ENCODE measurements at regions not wholly inside any gene's neighbourhood (a gene's known extent, or its start where the extent isn't known, plus 50 kb on each side); places are given as distances from the start of the nearest gene placed in this dataset.

DNA sequence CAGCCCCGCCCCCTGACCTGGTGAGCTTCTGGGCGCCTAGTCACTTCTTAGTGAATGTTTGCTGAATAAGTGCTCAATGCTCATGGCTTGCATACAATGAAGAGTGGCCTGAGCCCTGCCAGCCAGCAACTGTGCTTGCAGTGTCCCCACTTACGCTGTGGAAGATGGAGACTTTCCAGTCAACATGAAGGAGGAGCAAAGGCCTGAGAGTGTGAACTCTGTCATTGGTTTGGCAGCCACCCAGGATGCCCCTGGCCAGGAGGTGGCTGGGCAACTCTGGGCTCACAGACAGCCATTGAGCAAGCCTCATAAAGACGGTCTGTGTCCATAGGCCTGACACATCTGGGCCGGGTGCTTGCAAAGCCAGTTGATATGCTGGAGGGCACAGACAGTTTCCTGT is 72.1 kb upstream of the MAMLD1 start:
- Histone ChIP-seq H3K9me3 (no peaks in the 10 kb centered on the region), H3K36me3 (ENCODE audit: insufficient read depth in 1 of 2, low read depth in 1 of 2) (no peaks in the 10 kb centered on the region), H3K27me3 (ENCODE audit: insufficient read depth in 3 of 3, low read length in 2 of 3) (no peaks in the 10 kb centered on the region), H3K4me1 (no peaks in the 10 kb centered on the region), H3K27ac (no peak overlapping the region), H3K4me3 (no peak overlapping the region)
- TF ChIP-seq, protein P1, sequence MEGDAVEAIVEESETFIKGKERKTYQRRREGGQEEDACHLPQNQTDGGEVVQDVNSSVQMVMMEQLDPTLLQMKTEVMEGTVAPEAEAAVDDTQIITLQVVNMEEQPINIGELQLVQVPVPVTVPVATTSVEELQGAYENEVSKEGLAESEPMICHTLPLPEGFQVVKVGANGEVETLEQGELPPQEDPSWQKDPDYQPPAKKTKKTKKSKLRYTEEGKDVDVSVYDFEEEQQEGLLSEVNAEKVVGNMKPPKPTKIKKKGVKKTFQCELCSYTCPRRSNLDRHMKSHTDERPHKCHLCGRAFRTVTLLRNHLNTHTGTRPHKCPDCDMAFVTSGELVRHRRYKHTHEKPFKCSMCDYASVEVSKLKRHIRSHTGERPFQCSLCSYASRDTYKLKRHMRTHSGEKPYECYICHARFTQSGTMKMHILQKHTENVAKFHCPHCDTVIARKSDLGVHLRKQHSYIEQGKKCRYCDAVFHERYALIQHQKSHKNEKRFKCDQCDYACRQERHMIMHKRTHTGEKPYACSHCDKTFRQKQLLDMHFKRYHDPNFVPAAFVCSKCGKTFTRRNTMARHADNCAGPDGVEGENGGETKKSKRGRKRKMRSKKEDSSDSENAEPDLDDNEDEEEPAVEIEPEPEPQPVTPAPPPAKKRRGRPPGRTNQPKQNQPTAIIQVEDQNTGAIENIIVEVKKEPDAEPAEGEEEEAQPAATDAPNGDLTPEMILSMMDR (IDR thresholded peaks at IDR 0.05) = no peak
- ATAC-seq = no peak
- intact Hi-C loops (cut with DNase I) = no loop called here
- 60 to 68% (median 65%) methylated on average over 4 to 5 of the region's 5 CpGs for WGBS, 3 donors
- DNase-seq = no peak

DNA sequence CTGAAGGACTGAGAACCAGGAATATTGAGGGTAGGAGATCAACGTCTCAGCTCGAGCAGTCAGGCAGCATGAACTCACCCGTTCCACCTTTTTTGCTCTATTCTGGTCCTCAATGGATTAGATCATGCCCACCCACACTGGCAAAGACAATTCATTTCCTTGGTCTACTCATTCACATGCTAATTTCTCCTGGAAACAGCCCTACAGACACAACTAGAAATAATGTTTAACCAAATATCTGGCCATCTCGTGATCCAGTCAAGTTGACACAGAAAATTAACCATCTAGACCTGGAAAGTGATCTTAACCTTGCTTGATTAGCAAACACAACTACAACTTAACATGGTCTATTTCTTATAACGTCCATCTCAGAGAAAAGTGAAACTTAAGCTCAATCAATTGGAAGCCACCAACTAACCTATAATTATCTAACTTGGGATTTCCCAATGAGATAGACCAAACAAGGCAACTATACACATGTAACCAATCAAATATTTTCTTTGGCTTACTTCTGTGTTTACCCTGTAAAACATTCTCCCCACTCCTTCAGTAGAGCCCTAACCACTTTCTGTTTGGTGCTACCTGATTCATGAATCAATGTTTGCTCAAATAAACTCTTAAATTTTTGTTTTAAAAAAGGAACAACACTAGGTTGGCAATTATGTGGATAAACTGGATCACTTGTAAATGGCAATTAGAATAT is 69.7 kb upstream of the MAMLD1 start:
- ATAC-seq = no peak
- WGBS, 3 donors = 56 to 84% (median 80%) methylated on average over 5 of the region's 5 CpGs
- H3K36me3 ChIP-seq (ENCODE audit: insufficient read depth in 1 of 2, low read depth in 1 of 2) = no peaks in the 10 kb centered on the region
- DNase-seq = no peak
- H3K4me3 ChIP-seq = no peak overlapping the region
- no peaks in the 10 kb centered on the region for H3K4me1 ChIP-seq
- H3K9me3 ChIP-seq = no peaks in the 10 kb centered on the region
- H3K27me3 ChIP-seq (ENCODE audit: insufficient read depth in 3 of 3, low read length in 2 of 3) = no peaks in the 10 kb centered on the region
- H3K27ac ChIP-seq = no peak overlapping the region
- TF ChIP-seq, protein P1 (IDR thresholded peaks at IDR 0.05) = no peak
- intact Hi-C loops (cut with DNase I) = no loop called here

DNA sequence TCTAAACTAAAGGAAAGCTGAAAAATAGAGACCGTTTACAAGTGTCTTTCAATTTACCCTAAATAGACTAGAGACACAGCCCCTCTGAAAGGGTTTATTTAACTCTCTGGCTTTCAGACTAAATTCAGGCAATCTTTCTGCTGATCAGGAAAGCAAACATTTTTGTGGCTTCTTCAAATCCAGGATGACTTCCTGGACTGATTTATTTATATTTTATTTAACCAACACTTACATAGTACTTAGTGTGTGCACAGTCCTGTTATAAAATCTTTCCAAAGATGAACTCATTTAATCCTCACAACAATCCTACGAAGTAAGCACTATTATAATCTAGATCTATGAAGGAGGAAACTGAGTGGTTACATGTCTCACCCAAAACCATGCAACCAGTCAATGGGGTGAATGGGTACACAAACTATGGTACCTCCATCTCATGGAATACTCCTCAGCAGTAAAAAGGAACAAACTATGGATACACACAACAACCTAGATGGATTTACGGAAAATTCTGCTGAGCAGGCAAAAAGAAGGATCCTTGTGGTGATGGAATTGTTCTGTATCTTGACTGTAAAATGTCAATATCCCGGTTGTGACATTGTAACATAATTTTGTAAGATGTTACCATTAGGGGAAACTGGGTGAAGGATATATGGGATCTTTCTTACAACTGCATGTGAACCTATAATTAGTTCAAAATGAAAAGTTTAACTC is 64.1 kb upstream of the MAMLD1 start:
- no peaks in the 10 kb centered on the region for H3K36me3 ChIP-seq (ENCODE audit: insufficient read depth in 1 of 2, low read depth in 1 of 2)
- H3K4me3 ChIP-seq = no peak overlapping the region
- no peaks in the 10 kb centered on the region for H3K27me3 ChIP-seq (ENCODE audit: insufficient read depth in 3 of 3, low read length in 2 of 3)
- ATAC-seq (no peak), DNase-seq (no peak)
- TF ChIP-seq, protein P1 (IDR thresholded peaks at IDR 0.05) = no peak
- no peak overlapping the region for H3K27ac ChIP-seq
- H3K9me3 ChIP-seq = no peaks in the 10 kb centered on the region
- intact Hi-C loops (cut with DNase I) = no loop called here
- no peaks in the 10 kb centered on the region for H3K4me1 ChIP-seq
- 70 to 76% (median 76%) methylated on average over 4 of the region's 4 CpGs for WGBS, 3 donors

DNA sequence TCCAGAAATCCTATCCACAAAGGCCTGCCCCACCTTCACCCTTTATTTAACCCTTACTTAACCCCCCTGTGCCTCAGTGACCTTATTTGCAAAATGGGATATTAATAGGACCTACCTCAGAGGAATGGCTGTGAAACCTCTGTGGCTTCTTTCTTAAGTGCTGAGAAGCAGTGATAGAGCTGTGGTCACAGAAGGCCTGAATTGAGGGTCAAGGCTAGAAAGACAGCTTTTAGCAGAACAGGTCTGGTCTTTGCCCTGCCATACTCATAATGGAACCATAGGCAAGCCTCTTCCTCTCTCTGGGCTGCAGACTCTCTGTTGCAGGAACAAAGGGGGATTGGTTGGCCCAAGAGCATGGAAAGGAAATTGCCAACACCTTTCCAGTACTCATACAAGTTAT is 63.5 kb upstream of the MAMLD1 start:
- Histone ChIP-seq H3K9me3 (no peaks in the 10 kb centered on the region), H3K4me3 (no peak overlapping the region), H3K36me3 (ENCODE audit: insufficient read depth in 1 of 2, low read depth in 1 of 2) (no peaks in the 10 kb centered on the region), H3K27me3 (ENCODE audit: insufficient read depth in 3 of 3, low read length in 2 of 3) (no peaks in the 10 kb centered on the region), H3K4me1 (no peaks in the 10 kb centered on the region), H3K27ac (no peak overlapping the region)
- ATAC-seq (no peak), DNase-seq (no peak)
- intact Hi-C loops (cut with DNase I) = no loop called here
- TF ChIP-seq, protein P1 (IDR thresholded peaks at IDR 0.05) = no peak
